ENCODE measurements at regions not wholly inside any gene's neighbourhood (a gene's known extent, or its start where the extent isn't known, plus 50 kb on each side); places are given as distances from the start of the nearest gene placed in this dataset.
"Not testable (repeated sequence)": the region's sequence is repeated elsewhere in the genome, so short reads cannot be mapped to it uniquely, and the experiment has no call there.

DNA sequence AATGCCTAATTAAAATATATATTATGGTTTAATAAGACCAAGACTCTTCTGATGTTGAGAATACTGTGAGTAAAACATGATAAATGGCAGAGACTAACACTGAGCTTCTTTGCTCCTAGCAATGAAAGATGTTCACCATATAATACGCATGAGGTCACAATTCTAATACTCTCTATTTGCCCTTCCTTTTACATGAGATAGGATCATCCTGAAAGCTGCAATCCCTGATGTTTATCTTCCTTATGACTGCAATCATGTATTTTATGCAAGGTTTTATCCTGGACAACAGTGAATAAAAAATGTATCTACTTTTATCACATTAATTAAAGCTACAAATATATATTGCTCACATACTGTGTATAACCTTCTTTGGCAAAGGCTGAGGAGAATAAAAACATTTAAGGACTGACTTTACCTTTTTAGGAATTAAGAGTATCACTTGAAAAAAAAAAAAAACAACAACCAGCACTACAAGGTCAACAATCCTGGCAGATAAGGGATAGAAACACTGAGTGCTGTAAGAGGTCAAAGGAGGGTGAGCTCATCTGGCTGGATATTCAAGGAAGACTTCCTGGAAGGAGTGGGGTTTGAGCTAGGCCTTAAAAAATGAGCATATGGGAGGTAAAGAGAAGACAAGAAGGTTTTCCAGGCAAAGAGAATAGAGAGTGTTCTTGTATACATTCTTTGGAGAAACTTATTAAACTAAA lies 99.9 kb downstream of the AREG start:
- no peak for DNase-seq

DNA sequence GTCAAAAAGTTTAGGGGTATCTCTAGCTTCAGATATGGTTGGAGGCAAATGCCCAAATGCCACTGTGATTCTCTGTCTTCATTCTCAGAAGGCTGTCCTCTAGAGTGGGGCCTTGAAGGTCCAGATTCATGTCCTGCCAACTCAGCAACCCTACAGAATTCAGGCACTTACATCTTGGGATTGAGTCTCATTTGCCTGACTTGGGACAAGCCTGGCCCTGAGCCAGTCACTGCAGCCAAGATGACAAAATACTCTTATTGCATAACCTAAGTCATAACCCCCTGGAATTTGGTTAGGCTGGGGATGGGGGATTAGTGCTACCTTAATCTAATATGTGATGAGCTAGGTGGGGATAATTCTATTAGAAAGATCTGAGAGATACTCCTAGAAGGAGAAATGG lies 100.5 kb downstream of the AREG start:
- DNase-seq: no peak

DNA sequence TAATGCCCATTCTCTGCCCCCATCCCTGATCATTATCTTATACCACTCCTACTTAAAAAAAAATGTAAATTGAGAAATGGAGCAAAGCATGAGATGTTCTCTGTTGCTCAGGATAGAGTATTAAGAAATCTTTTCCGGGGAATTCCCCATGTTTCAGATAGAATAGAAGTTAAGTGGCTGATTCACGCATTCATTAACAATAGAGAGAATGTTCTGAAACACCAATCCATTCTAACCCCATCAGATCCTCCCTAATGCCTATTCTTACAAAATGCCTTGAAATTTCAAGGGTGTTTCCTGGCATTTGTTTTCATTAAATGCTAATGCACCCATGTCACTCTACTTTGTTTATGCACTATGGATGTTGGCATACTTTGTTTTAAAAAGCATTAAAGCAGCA lies 101.1 kb downstream of the AREG start:
- no peak for DNase-seq

DNA sequence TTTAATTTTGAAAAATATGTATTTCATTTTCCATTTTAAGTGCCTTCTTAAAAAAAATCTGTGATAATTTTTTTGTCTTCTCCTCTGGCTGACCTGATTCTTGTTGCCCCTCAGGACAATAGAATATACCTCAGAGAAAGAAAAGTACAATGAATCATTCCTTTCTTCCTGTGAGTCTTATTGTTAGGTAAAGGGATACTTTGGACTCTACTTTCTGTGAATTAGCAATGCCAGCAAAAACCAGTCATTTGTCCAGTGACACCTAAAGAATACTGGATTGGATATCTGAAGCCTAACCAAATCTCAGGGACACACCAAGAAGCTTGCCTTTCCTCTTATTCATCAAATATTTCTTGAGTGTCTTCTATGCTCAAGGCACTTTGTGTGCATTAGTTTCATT lies 102.1 kb downstream of the AREG start:
- no peak for DNase-seq

DNA sequence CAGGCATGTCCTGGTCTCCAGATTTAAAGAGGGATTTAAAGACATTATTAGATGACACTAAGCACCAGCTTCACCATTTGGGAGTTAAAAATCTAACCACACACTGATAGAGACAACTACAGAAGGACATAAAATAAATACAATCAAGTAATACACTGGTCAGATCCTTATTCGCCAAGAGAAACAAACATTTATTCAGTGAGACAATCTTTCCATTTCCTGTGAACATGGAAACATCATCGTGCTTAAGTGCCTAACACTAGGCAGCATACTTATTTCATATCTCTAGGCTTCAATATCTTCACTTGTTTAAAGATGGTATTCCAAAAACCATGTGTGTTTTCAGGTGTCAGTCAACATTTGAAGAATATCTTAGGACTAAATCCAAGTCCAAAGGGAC lies 103.6 kb downstream of the AREG start:
- DNase-seq: no peak

DNA sequence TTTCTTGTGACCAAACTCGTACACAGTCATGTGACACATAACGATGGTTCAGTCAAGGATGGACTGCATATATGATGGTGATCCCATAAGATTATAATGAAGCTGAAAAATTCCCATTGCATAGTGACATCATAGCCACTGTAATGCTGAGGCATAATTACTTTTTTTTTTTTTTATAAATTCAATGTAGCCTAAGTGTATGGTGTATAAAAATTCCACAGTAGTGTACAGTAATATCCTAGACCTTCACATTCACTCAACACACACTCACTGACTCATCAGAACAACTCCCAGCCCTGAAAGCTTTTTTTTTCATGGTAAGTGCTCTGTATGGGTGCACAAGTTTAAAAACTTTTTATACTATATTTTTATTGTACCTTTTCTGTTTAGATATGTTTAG lies 105.0 kb downstream of the AREG start:
- no peak for DNase-seq

DNA sequence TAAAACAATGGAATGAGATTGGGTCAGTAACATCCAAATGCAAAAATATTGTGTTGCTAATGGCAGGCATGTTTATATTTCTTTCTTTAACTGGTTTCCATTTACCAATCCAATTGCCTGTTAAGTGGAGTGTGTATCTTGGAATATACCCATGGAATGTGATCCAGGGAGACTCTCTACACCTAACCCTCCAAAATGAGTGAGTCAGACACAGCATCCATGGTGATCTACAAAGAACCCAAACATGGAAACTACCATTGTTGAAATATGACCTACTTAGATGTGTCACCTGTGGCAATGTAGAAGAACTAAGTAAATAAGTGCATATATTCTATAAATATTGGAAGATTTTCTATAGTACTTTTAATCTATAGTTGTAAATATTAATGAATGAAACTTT lies 110.3 kb downstream of the AREG start:
- DNase-seq: no peak

DNA sequence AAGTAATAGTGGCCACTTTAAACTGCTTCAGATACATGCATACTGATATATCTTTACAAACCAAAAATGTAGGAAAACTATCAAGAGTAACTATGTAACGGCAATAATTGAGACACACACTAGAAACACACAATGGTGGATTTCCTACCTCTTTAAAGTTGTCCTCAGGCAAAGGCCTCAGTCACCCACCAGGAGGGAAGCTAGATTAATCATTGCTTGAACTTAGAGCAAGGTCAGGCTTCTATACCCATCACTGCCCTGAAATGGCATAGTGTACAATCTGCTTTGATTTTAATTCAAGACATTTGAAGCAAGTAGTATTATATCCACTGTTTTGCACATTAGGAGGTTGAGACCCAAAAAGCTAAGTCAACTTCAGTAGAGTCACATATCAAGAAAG lies 110.9 kb downstream of the AREG start:
- DNase-seq: no peak

DNA sequence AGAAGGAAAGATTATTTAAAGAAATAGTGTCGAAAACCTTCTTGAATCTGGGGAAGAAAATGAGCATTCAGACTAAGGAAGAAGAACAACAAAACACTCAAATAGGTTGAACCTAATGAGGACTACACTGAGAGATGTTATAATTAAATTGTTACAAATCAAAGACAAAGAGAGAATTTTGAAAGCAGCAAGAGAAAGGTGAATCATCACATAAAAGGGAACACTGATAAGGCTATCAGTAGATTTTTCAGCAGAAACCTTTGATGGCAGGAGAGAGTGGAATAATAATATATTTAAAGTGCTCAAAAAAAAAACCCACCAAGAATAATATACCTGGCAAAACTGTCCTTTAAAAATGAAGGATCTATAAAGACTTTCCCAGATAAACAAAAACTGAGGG lies 114.9 kb downstream of the AREG start:
- no peak for DNase-seq

DNA sequence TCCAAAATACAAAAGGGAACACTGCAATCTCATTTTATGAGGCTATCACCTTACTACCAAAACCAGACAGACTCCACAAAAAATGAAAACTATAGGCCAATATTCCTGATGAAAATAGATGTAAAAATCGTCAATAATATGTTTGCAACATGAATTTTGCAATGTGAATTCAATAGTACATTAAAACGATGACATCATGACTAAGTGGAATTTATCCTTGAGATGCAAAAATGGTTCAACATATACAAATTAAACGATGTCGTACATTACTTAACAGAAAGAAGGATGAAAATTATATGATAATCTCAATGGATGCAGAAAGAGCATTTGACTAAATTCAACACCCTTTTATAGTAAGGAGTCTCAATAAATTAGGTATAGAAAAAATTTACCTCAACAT lies 123.0 kb downstream of the AREG start:
- no peak for DNase-seq

DNA sequence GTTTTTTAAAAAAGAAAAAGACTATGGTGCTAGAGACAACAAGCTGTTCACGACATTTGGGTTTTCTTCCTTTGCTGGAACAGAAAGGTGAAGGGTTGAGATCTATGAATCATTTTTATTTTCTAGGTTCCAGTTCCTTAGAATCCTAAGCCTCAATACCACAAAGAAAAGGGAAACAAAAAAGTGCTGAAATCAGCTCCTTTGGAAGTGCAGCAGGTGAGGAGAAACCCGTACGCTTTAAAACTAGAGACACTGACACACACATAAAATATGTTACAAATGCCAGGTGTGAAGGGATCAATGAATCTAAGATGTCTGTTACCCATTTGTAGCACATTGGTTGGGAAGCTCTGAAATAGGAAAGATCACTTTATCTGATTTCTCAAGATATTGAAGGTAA lies 125.2 kb downstream of the AREG start:
- no peak for DNase-seq

DNA sequence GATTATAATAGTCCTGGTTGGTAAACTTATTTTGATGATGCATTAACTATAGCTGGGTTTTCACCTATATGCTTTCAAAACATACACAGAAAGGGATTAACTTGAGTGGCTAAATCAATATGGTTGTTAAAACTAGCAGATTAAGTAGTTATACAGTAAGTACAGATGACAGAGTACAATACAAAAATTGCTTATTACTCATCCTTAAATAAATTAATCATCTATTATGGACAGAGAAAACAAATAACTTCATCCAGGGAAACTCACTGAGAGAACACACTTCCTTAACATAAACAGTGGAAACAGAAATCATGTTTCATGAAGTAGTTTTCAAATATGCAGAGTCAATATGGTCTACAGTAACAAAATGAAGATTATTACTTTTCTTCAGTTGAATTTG lies 133.4 kb downstream of the AREG start:
- no peak for DNase-seq

DNA sequence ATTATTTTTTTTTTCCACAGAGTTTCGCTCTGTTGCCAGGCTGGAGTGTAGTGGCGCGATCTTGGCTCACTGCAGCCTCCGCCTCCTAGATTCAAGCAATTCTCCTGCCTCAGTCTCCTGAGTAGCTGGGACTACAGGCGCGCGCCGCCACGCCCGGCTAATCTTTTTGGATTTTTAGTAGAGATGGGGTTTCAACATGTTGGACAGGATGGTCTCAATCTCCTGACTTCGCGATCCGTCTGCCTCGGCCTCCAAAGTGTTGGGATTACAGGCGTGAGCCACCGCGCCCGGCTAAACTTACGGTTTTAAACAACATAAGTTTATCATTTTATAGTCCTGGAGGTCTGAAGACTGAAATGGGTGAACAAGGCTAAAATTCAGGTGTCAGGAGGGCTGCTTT lies 133.9 kb downstream of the AREG start:
- DNase-seq: not testable (repeated sequence)

DNA sequence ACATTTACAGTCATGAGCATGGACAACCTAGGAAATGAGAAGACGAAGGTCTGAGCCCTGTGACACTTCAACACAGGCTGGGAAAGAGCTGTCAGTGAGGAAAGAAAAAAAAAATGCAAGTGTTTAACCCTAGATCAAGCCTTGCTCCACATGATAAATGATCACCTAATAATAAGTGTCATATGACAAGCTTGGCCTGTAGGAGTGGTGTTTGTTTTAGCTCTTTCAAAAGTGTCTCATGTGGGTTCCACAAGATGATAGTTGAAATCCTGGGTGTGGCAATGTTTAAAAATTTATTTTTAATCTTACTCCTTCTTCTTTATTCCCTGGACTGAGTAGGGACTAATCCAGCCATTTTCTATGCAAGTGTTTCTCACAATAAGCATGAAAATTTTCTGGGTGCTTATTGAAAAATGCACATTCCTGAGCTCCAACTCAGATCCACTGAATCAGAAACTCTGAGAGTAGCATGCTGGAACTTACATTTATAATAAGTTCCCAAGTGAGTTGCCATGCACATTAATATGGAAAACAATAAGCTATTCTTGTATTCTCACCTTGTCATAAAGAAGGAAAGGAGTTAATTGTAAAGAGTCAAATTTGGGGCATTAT lies 138.3 kb downstream of the AREG start:
- no peak for DNase-seq

DNA sequence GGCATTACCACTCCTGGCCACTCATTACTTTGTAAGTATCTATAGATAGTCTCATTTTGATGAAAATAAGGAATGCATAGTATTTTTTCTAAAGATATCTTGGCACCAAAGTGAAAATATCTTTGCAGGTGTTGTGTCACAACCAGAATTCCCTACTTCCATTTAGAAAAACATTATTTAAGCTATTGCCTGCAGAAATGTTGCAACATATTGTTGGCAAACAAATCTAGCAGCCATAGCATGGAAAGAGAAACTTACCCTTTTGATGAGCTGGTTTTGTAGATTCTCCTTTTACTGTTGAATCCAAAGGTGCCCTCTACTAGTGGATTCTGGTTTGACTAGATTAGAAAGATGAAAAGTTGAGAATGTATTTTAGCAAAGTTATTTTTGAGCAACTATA lies 138.8 kb downstream of the AREG start:
- no peak for DNase-seq

DNA sequence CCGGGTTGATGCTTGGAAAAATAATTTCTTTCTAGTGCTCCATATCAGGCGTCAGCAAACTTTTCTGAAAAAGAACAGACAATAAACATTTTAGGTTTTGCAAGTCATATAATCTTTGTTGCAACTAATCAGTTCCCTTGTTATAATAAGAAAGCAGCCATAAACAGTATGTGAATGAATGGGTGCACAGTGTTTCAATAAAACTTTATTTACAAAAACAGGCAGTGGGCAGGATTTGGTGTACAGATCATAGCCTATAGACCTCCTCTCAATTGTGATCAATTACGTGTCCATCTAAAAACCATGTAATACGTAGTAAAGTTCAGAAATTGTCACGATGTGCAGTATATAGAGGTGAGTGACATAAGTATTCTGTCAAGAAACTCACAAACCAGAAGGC lies 143.4 kb downstream of the AREG start:
- no peak for DNase-seq

DNA sequence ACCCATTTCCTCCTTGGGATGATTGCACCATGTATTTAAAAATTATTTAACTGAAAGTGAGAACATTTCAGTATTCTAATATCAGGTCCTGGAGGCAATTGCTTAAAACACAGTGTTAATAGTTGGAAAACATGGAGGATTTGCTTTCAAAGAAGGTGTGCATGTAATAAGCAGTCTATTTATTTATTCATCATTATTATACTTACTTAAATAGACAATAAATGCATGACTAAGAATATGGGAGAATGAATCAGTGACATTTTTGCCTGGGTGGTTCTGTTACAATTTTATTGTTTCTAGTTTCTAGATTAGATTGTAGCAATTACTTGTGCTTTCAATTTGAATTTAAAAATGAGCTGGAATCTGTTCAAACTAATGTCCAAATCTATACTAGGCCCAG lies 145.5 kb downstream of the AREG start:
- DNase-seq: no peak

DNA sequence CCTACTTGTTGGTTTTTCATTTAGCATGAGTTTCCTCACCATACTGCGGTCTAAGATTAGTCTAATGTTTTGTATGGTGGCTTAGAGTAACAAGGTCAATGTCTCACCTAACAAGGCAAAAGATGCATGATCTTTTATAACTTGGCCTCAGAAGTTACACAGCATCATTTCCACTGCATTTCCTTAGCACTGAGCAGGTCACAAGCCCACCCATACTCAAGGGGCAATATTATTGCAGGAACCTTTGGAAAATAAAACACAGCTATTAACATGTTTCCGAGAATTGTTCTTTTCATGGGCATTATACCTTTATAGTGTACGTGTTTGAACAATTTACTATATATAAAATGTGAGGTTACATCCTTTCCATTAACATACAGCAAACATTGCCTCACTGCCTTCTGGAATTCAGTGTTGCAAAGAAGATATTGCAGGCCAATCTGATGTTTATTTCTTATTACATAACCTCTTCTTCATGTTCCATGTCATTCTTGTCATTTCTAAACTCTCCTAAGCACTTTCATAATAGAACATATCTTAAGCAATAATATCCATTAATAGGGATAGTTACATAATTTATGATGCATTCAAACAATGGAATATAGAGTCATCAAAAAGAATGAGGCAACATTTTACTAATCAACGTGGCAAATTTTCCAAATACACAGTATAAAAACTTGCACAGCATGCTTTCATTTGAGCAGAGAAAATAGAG lies 153.8 kb downstream of the AREG start:
- no peak for DNase-seq

DNA sequence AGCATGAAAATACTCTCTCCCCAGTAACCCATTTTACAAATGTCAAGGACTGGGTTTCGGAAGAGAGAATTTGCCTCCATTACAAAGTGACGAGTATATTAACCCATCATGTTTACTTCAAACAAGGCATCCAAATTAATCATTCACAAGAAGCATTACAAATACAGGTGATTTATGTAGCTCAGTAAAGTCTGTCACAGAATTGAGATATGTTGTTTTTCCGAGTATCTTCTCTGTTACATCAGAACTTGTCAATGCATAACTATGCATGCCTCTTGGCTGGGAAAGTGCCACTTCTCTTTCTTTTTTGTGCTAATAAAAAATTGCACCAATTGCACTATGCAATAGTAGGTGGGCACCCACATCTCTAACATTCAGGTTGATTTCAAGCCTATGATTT lies 158.2 kb downstream of the AREG start:
- no peak for DNase-seq

DNA sequence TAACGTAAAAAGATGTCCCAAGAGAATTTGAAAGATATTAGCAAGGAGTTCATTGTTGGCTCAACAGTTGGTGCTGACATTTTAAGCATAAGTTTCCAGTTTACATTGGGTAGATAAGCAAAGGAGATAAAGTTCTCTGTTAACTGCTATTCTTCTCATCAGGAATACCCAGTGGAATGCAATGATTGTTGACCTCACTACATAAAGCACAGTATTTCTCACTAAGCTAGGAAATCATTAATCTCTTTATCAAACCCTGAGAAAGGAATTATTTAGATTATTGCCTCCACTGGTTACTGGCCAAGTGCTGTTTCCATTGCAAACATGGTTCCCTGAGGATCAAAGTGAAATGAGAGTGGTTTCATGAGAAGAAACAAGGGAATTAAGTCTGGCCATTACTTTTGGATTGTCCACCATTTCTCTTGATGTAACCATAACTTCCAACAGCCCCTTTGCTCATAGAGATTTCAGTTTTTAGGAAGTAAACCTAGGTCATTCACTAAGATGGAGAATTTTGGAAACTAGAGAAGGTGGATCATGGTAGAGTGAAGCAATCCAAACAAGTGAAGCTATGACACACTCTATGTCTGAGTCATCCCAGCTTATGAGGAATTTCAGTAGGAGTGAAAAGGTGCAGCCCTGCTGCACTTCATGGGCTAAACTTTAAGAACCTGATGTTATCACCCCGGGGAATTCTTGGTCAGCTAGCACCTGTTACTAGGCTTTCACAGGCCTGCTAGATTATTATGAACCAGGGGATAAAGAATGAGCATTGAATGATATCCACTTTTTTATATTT lies 163.4 kb downstream of the AREG start:
- no peak for DNase-seq

DNA sequence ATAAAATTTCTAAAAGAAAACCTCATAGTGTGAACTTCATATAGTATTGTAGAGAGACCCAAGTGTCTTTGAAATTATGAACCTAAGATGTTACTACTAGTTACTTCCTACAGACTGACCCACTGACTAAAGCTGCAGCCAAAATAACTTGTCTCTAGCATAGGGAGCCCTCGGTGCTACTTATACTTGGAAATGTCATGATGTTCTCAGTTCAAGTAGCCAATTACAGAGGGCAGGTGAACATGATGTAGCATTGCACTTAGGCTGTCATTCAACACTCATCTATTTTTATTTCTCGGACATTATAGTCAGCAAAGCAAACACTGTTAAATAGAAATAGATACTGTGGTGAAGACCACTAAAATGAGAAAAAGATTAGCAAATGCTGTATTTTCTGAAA lies 165.6 kb downstream of the AREG start:
- no peak for DNase-seq

DNA sequence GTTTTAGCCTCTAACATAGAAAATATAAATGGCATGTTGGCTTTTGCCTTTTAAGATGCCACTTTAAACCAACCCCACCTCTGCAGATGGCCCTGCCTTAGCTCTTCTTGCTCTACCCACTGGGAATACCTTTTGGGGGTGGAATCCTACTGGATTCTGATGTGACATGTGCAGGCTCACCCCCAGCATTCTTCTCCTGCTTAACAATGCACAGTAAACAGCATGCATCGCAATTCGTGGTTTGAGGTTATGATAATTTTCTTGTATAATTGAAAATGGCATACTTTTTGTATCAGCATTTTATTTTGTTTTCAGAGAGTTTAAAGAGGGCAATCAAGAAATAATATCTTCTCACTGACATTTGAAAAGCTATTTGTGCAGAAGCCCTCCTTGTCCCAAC lies 167.9 kb downstream of the AREG start:
- DNase-seq: no peak

DNA sequence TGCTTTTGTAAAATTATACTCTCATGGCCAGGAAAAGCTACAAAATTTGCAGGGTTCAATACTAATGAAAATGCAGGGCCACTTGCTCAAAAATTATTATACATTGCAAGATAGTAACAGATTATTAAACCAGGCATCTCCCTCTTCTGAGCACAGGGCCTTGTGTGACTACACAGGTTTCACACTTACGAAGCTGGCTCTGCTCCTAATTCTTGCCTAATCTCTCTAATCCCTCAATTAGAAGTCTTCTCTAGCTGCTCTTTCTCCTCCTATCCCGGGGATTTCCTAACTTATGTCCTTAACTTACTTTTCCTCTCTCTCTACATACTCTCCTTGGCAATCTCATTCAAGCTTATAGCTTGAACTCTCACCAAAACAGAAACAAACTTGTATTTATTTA lies 168.3 kb downstream of the AREG start:
- no peak for DNase-seq

DNA sequence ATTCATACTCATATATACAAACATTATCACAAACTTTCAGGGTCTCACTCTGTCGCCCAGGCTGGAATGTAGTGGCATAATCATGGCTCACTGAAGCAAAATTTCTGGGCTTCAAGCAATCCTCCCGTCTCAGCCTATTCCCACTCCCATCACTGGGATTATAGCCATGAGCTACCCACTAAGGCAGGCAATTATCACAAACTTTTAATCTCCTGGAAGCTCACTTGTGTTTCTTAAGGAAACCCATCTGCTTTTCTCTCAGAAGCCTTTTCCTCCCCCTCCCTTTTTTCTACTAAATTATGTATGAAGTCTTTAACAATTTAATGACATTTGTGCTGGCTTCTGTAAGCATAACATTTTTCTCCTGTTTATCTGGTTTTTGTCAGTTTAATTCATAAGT lies 170.5 kb downstream of the AREG start:
- no peak for DNase-seq

Data from effector CD8-positive, alpha-beta T cell (primary cell).